Stimulated activated CD4-positive, alpha-beta T cell treated with anti-CD3 and anti-CD28 coated beads, Interleukin-15, amount 100 ng/mL, for 48 hours (primary cell): ENCODE measurements at regions not wholly inside any gene's neighbourhood (a gene's known extent, or its start where the extent isn't known, plus 50 kb on each side); places are given as distances from the start of the nearest gene placed in this dataset.

Experiments used
- DNase-seq, 2 donors: peaks; one replicate each; pipeline ENCODE4 v3.0.0-alpha.2; 2020; ENCODE audit warnings: low read depth in 2 of 2

- DNase-seq, result no peak
Observed at GRCh38 chr13:78426183-78426582, 177.2 kb downstream of the POU4F1 start.

GRCh38 chr13:78420814-78421213 is 182.5 kb downstream of the POU4F1 start:
- no peak for DNase-seq

- DNase-seq, result no peak
Observed at GRCh38 chr13:78413887-78414553, 189.3 kb downstream of the POU4F1 start.

- no peak for DNase-seq
Observed at GRCh38 chr13:78410847-78411246, 192.5 kb downstream of the POU4F1 start.

- no peak for DNase-seq
Observed at GRCh38 chr13:78410164-78410563, 193.2 kb downstream of the POU4F1 start.

- no peak for DNase-seq
Observed at GRCh38 chr13:78409172-78409571, 194.2 kb downstream of the POU4F1 start.

- no peak for DNase-seq
Observed at GRCh38 chr13:78404846-78405360, 198.4 kb downstream of the POU4F1 start.

- DNase-seq, result no peak
Observed at GRCh38 chr13:78402708-78403400, 200.5 kb downstream of the POU4F1 start.

GRCh38 chr13:78401873-78402707 is 201.3 kb downstream of the POU4F1 start:
- no peak for DNase-seq

- no peak for DNase-seq
Observed at GRCh38 chr13:78398743-78399410, 204.5 kb downstream of the POU4F1 start.

GRCh38 chr13:78393286-78394142 is 209.8 kb downstream of the POU4F1 start:
- DNase-seq, result no peak

- DNase-seq, result no peak
Observed at GRCh38 chr13:78383899-78384298, 219.5 kb downstream of the POU4F1 start.

GRCh38 chr13:78383071-78383484 is 220.3 kb downstream of the POU4F1 start:
- DNase-seq, result no peak

GRCh38 chr13:78382491-78382890 is 220.9 kb downstream of the POU4F1 start:
- no peak for DNase-seq

GRCh38 chr13:78376822-78377221 is 226.5 kb downstream of the POU4F1 start:
- DNase-seq, result no peak

- no peak for DNase-seq
Observed at GRCh38 chr13:78376033-78376432, 227.3 kb downstream of the POU4F1 start.

- DNase-seq, result no peak
Observed at GRCh38 chr13:78372581-78372980, 230.8 kb downstream of the POU4F1 start.

- DNase-seq, result no peak
Observed at GRCh38 chr13:78370231-78370630, 233.1 kb downstream of the POU4F1 start.

GRCh38 chr13:78364711-78365110 is 238.6 kb downstream of the POU4F1 start:
- DNase-seq, result no peak

GRCh38 chr13:78341032-78341431 is 262.3 kb downstream of the POU4F1 start:
- no peak for DNase-seq

- DNase-seq, result no peak
Observed at GRCh38 chr13:78339927-78340326, 263.4 kb downstream of the POU4F1 start.
